ENCODE measurements at regions not wholly inside any gene's neighbourhood (a gene's known extent, or its start where the extent isn't known, plus 50 kb on each side); places are given as distances from the start of the nearest gene placed in this dataset.

DNA sequence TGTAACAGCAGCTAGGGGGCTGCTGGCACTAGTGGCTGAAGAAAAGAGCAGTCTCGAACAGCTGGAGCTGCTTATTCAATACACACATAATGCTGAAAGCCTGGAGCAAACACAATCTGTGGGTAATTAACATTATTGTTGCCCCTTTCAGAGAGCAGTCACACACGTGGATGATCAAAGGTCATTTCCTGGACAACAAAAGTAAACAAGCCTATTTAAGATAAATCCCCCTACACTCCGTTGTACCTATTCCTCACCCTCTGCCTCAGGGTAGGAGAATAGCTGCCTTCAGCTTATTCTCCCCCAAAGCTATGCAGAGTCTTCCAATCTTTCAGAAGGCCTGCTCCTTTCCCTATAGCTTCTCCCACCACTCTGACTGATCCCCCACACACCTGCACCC lies 803.9 kb downstream of the C4orf33 start:
- no peaks in the 10 kb centered on the region for H3K27me3 ChIP-seq (ENCODE audit: control insufficient read depth in 2 of 2, insufficient read depth in 1 of 2, low read length in 1 of 2)
- no peaks in the 10 kb centered on the region for H3K4me1 ChIP-seq (ENCODE audit: control insufficient read depth in 2 of 2, insufficient read depth in 2 of 2, low read length in 2 of 2)
- no peaks in the 10 kb centered on the region for H3K36me3 ChIP-seq (ENCODE audit: control insufficient read depth in 2 of 2, insufficient read depth in 2 of 2, low read length in 1 of 2)
- no peak for DNase-seq (ENCODE audit: low read depth in 6 of 9, low spot score in 9 of 9)
- H3K4me3 ChIP-seq (ENCODE audit: low read length in 2 of 2): no peak overlapping the region
- 75% methylated on average over 3 of the region's 3 CpGs for WGBS
- peaks cover 0 to 10% of the 10 kb centered on the region in 2 donors for H3K9me3 ChIP-seq (ENCODE audit: control insufficient read depth in 2 of 2, insufficient read depth in 1 of 2, low read length in 1 of 2)
- H3K27ac ChIP-seq (ENCODE audit: low read depth in 1 of 2, low read length in 1 of 2): no peak overlapping the region

DNA sequence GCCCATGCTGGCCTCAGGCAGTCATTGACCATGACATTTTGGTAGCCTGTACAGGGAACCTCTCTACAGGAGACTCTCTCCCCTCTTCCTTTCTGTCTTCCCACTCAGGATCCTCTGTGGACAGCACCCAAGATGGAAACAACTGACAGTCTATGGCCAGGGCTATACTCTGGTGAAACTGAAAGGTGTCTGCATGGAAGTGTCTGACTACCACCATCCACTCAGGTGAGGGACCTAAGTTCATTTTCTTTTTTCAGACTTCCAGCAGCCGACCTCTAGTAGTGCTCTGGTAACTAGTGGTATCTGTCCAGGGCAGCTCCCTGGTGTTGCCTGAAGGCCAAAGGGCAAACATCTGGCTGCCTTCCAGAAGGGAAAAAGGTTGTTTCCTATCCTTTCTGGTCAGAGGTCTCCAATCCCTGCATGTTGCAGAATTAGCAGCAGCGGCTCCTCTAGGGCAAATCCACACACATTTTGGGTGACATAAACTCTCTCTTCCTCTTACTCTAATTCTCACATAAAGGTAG lies 804.5 kb downstream of the C4orf33 start:
- Histone ChIP-seq H3K9me3 (ENCODE audit: control insufficient read depth in 2 of 2, insufficient read depth in 1 of 2, low read length in 1 of 2) (peaks cover 0 to 10% of the 10 kb centered on the region in 2 donors), H3K27ac (ENCODE audit: low read depth in 1 of 2, low read length in 1 of 2) (no peak overlapping the region), H3K4me3 (ENCODE audit: low read length in 2 of 2) (no peak overlapping the region), H3K4me1 (ENCODE audit: control insufficient read depth in 2 of 2, insufficient read depth in 2 of 2, low read length in 2 of 2) (no peaks in the 10 kb centered on the region), H3K27me3 (ENCODE audit: control insufficient read depth in 2 of 2, insufficient read depth in 1 of 2, low read length in 1 of 2) (no peaks in the 10 kb centered on the region), H3K36me3 (ENCODE audit: control insufficient read depth in 2 of 2, insufficient read depth in 2 of 2, low read length in 1 of 2) (no peaks in the 10 kb centered on the region)
- DNase-seq (ENCODE audit: low read depth in 6 of 9, low spot score in 9 of 9): no peak
- 95% methylated on average over 2 of the region's 2 CpGs for WGBS

DNA sequence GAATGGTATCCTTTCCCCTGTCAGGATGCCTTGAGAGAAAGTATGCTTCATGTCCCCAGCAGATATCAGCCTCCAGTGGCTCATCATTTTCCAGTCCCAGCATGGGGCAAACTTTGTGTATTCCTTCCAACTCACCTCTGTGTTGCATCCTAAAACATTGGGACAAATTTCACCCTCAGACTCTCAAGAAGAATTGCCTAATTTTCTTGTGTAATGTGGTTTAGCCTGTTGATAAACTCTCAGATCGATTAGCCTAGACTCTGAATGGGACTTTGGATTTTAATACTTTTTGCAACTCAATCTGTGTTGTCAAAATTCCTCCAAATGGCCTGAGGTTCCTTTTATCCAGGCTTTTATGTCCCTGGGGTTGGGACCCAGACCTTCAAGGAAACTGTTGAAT lies 805.3 kb downstream of the C4orf33 start:
- no peak overlapping the region for H3K4me3 ChIP-seq (ENCODE audit: low read length in 2 of 2)
- no peaks in the 10 kb centered on the region for H3K27me3 ChIP-seq (ENCODE audit: control insufficient read depth in 2 of 2, insufficient read depth in 1 of 2, low read length in 1 of 2)
- DNase-seq (ENCODE audit: low read depth in 6 of 9, low spot score in 9 of 9): no peak
- H3K4me1 ChIP-seq (ENCODE audit: control insufficient read depth in 2 of 2, insufficient read depth in 2 of 2, low read length in 2 of 2): no peaks in the 10 kb centered on the region
- H3K27ac ChIP-seq (ENCODE audit: low read depth in 1 of 2, low read length in 1 of 2): no peak overlapping the region
- peaks cover 0 to 10% of the 10 kb centered on the region in 2 donors for H3K9me3 ChIP-seq (ENCODE audit: control insufficient read depth in 2 of 2, insufficient read depth in 1 of 2, low read length in 1 of 2)
- no peaks in the 10 kb centered on the region for H3K36me3 ChIP-seq (ENCODE audit: control insufficient read depth in 2 of 2, insufficient read depth in 2 of 2, low read length in 1 of 2)
- WGBS: 36% methylated on average over 1 of the region's 1 CpG

DNA sequence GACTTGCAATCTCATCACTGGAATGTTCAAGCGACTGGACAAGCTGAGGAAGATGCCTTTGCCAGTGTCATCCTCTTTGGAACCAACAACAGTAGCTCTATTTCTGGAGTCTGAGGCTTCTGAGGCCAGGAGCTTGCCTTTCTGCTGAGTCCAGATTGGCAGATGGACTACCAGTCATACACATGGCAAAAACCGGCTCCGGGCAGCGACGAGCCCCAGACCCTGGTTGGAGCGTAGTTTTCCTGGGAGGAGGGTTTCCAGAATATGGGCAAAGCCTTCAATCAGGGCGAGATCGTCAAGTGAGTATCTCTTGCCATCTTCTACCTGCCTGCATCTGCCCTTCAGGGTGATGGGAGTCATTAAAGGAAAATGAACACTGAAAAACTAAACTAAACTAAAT lies 807.9 kb downstream of the C4orf33 start:
- no peaks in the 10 kb centered on the region for H3K27me3 ChIP-seq (ENCODE audit: control insufficient read depth in 2 of 2, insufficient read depth in 1 of 2, low read length in 1 of 2)
- no peak overlapping the region for H3K4me3 ChIP-seq (ENCODE audit: low read length in 2 of 2)
- peaks cover 0 to 10% of the 10 kb centered on the region in 2 donors for H3K9me3 ChIP-seq (ENCODE audit: control insufficient read depth in 2 of 2, insufficient read depth in 1 of 2, low read length in 1 of 2)
- H3K27ac ChIP-seq (ENCODE audit: low read depth in 1 of 2, low read length in 1 of 2): no peak overlapping the region
- no peaks in the 10 kb centered on the region for H3K4me1 ChIP-seq (ENCODE audit: control insufficient read depth in 2 of 2, insufficient read depth in 2 of 2, low read length in 2 of 2)
- 96% methylated on average over 8 of the region's 8 CpGs for WGBS
- H3K36me3 ChIP-seq (ENCODE audit: control insufficient read depth in 2 of 2, insufficient read depth in 2 of 2, low read length in 1 of 2): no peaks in the 10 kb centered on the region
- DNase-seq (ENCODE audit: low read depth in 6 of 9, low spot score in 9 of 9): no peak

DNA sequence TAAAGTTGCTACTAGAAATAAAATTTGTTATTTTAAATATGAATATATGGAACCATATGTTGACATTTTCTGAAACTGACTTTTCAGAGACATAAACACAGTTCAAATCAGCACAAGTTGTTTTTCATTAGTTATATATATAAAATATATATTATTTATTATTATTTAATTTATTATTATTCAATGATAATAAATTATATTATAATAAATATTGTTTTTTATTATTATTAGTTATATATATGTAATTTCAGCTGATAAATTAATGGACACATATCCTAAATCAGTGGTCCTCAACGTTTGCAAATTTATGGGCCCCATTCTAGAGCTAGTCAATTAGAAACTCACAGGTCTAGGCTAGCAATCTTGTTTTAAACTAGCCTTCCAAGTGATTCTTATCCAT lies 809.3 kb downstream of the C4orf33 start:
- no peak for DNase-seq (ENCODE audit: low read depth in 6 of 9, low spot score in 9 of 9)
- Histone ChIP-seq H3K4me3 (ENCODE audit: low read length in 2 of 2) (no peak overlapping the region), H3K27ac (ENCODE audit: low read depth in 1 of 2, low read length in 1 of 2) (no peak overlapping the region), H3K27me3 (ENCODE audit: control insufficient read depth in 2 of 2, insufficient read depth in 1 of 2, low read length in 1 of 2) (no peaks in the 10 kb centered on the region), H3K9me3 (ENCODE audit: control insufficient read depth in 2 of 2, insufficient read depth in 1 of 2, low read length in 1 of 2) (peaks cover 0 to 10% of the 10 kb centered on the region in 2 donors), H3K36me3 (ENCODE audit: control insufficient read depth in 2 of 2, insufficient read depth in 2 of 2, low read length in 1 of 2) (no peaks in the 10 kb centered on the region), H3K4me1 (ENCODE audit: control insufficient read depth in 2 of 2, insufficient read depth in 2 of 2, low read length in 2 of 2) (no peaks in the 10 kb centered on the region)
- WGBS: 60% methylated on average over 1 of the region's 1 CpG

DNA sequence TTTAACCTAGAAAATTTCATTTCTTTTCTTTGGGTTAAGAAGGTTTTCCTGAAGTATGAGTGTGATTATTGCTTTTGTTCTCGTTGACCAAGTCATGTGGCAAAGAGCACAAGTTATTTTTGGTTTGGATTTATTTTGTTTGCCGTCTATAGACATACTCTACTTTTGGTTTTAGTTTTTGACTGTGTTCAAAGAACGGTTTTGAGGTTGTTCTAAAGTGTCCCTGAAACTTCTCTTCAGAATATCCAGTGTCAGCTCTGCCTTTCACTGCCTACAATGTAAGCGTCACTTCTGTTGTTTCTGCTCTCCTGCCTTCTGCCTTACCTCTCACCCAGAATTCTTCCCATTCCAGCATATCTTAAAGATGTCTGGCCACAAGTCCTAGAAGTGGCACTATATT lies 812.2 kb downstream of the C4orf33 start:
- Histone ChIP-seq H3K4me3 (ENCODE audit: low read length in 2 of 2) (no peak overlapping the region), H3K9me3 (ENCODE audit: control insufficient read depth in 2 of 2, insufficient read depth in 1 of 2, low read length in 1 of 2) (peaks cover 0 to 5% of the 10 kb centered on the region in 2 donors), H3K4me1 (ENCODE audit: control insufficient read depth in 2 of 2, insufficient read depth in 2 of 2, low read length in 2 of 2) (no peaks in the 10 kb centered on the region), H3K27me3 (ENCODE audit: control insufficient read depth in 2 of 2, insufficient read depth in 1 of 2, low read length in 1 of 2) (no peaks in the 10 kb centered on the region), H3K27ac (ENCODE audit: low read depth in 1 of 2, low read length in 1 of 2) (no peak overlapping the region), H3K36me3 (ENCODE audit: control insufficient read depth in 2 of 2, insufficient read depth in 2 of 2, low read length in 1 of 2) (no peaks in the 10 kb centered on the region)
- no peak for DNase-seq (ENCODE audit: low read depth in 6 of 9, low spot score in 9 of 9)
- WGBS: 75% methylated on average over 4 of the region's 4 CpGs

DNA sequence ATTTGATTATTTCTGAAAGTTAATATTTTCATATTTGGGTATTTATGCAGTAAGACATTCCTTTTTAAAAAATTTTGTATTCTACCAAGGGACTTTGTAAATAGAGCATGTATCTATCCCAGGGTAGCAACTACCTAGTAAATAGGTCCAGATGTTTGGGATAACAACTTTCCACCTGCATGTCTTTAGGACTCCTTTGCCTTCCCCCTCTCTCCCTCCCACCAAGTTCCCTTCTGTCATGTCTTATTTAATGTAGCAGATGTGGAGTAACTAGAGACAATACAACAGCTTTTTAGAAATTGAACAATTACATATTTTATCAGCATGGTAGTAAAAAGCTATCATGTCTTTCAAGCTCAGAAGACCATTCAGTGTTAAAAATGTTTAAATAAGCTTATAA lies 821.0 kb downstream of the C4orf33 start:
- Histone ChIP-seq H3K4me3 (ENCODE audit: low read length in 2 of 2) (no peak overlapping the region), H3K27me3 (ENCODE audit: control insufficient read depth in 2 of 2, insufficient read depth in 1 of 2, low read length in 1 of 2) (no peaks in the 10 kb centered on the region), H3K36me3 (ENCODE audit: control insufficient read depth in 2 of 2, insufficient read depth in 2 of 2, low read length in 1 of 2) (no peaks in the 10 kb centered on the region), H3K27ac (ENCODE audit: low read depth in 1 of 2, low read length in 1 of 2) (no peak overlapping the region), H3K9me3 (ENCODE audit: control insufficient read depth in 2 of 2, insufficient read depth in 1 of 2, low read length in 1 of 2) (no peaks in the 10 kb centered on the region), H3K4me1 (ENCODE audit: control insufficient read depth in 2 of 2, insufficient read depth in 2 of 2, low read length in 2 of 2) (no peaks in the 10 kb centered on the region)
- DNase-seq (ENCODE audit: low read depth in 6 of 9, low spot score in 9 of 9): no peak

DNA sequence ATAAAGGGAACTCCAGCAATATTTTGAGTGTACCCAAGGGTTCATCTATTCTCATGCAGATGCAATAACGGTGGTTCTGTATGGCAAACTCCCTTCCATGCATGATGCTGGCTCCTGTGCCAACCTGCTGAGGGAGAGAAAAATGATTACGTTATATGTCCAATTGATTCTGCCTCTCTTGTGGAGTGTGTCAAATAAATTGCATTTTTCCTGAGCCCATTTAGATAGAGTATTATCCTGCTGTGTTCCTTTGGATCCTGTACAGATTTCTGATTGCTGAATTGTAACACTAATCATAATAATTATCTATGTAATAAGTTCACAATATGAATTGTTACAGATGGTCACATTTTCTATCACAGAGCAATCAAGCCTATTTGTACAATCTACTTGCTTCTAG lies 821.7 kb downstream of the C4orf33 start:
- 84% methylated on average over 2 of the region's 2 CpGs for WGBS
- H3K27ac ChIP-seq (ENCODE audit: low read depth in 1 of 2, low read length in 1 of 2): no peak overlapping the region
- no peak for DNase-seq (ENCODE audit: low read depth in 6 of 9, low spot score in 9 of 9)
- H3K4me3 ChIP-seq (ENCODE audit: low read length in 2 of 2): no peak overlapping the region
- H3K9me3 ChIP-seq (ENCODE audit: control insufficient read depth in 2 of 2, insufficient read depth in 1 of 2, low read length in 1 of 2): no peaks in the 10 kb centered on the region
- H3K36me3 ChIP-seq (ENCODE audit: control insufficient read depth in 2 of 2, insufficient read depth in 2 of 2, low read length in 1 of 2): no peaks in the 10 kb centered on the region
- no peaks in the 10 kb centered on the region for H3K4me1 ChIP-seq (ENCODE audit: control insufficient read depth in 2 of 2, insufficient read depth in 2 of 2, low read length in 2 of 2)
- no peaks in the 10 kb centered on the region for H3K27me3 ChIP-seq (ENCODE audit: control insufficient read depth in 2 of 2, insufficient read depth in 1 of 2, low read length in 1 of 2)

DNA sequence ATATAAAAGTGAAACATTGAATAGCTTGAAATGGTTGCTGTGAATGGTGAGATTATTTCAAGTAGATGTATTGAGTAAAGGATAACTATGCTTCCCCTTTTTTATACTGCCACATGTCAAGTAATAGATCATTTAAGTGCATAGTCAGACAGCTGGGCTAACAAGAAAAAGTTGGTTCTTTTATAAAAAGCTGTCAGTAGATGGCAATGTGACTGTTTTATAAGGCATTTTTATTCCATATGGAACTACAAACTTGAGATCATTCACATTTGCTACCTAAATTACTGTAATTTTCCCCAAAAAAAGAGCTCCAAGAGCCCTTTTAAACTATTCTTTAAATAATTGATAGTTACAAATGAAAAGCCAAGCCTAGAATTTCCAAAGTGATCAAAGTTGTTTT lies 831.0 kb downstream of the C4orf33 start:
- Histone ChIP-seq H3K36me3 (ENCODE audit: control insufficient read depth in 2 of 2, insufficient read depth in 2 of 2, low read length in 1 of 2) (no peaks in the 10 kb centered on the region), H3K27me3 (ENCODE audit: control insufficient read depth in 2 of 2, insufficient read depth in 1 of 2, low read length in 1 of 2) (no peaks in the 10 kb centered on the region), H3K4me3 (ENCODE audit: low read length in 2 of 2) (no peak overlapping the region), H3K27ac (ENCODE audit: low read depth in 1 of 2, low read length in 1 of 2) (no peak overlapping the region), H3K4me1 (ENCODE audit: control insufficient read depth in 2 of 2, insufficient read depth in 2 of 2, low read length in 2 of 2) (no peaks in the 10 kb centered on the region), H3K9me3 (ENCODE audit: control insufficient read depth in 2 of 2, insufficient read depth in 1 of 2, low read length in 1 of 2) (no peaks in the 10 kb centered on the region)
- no peak for DNase-seq (ENCODE audit: low read depth in 6 of 9, low spot score in 9 of 9)

DNA sequence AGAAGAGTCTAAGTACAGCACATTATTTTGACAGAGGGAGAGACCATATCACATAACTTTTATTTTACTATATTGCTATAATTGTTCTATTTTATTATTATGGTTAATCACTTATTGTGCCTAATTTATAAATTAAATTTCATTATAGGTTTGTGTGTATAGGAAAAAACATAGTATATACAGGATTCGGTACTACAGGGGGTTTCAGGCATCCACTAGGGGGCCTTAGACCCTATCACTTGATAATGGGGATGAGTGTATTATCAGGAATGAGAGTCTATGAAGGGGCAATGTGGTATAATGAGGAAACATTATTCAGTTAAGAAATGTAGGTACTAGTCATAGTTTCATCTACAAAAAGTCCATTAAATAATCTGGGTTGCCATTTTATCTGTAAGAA lies 833.1 kb downstream of the C4orf33 start:
- DNase-seq (ENCODE audit: low read depth in 6 of 9, low spot score in 9 of 9): peak in 1 of 9 donors; percentile 7
- WGBS: 75% methylated on average over 1 of the region's 1 CpG
- no peak overlapping the region for H3K4me3 ChIP-seq (ENCODE audit: low read length in 2 of 2)
- no peak overlapping the region for H3K27ac ChIP-seq (ENCODE audit: low read depth in 1 of 2, low read length in 1 of 2)
- no peaks in the 10 kb centered on the region for H3K27me3 ChIP-seq (ENCODE audit: control insufficient read depth in 2 of 2, insufficient read depth in 1 of 2, low read length in 1 of 2)
- H3K9me3 ChIP-seq (ENCODE audit: control insufficient read depth in 2 of 2, insufficient read depth in 1 of 2, low read length in 1 of 2): no peaks in the 10 kb centered on the region
- H3K36me3 ChIP-seq (ENCODE audit: control insufficient read depth in 2 of 2, insufficient read depth in 2 of 2, low read length in 1 of 2): no peaks in the 10 kb centered on the region
- no peaks in the 10 kb centered on the region for H3K4me1 ChIP-seq (ENCODE audit: control insufficient read depth in 2 of 2, insufficient read depth in 2 of 2, low read length in 2 of 2)
